Panc1 (cell line): ENCODE measurements at regions not wholly inside any gene's neighbourhood (a gene's known extent, or its start where the extent isn't known, plus 50 kb on each side); places are given as distances from the start of the nearest gene placed in this dataset.

Experiments used
- ATAC-seq: fragments of 200-7000 bp; cut with Tn5 transposase; 2 replicates; pipeline ENCODE4 v1.9.1; 2020; ENCODE audit warnings: mild to moderate bottlenecking, moderate library complexity
- BruUV-seq: library from RNA; stranded (reverse); fragments of 400-500 nt; replicated peaks from 2 replicates; lab custom pipeline; 2021; lab: Mats Ljungman, UMichigan
- CTCF ChIA-PET: fragments of 300-600 bp; sonication (Branson Sonifier 250); formaldehyde crosslinking; loops from one replicate; lab custom pipeline; 2022; ENCODE audit warnings: antibody characterized with exemption; lab: Charles Lee
- POLR2A ChIA-PET: fragments of 300-600 bp; sonication (Branson Sonifier 250); formaldehyde crosslinking; loops from one replicate; lab custom pipeline; 2022; ENCODE audit warnings: antibody characterized with exemption; lab: Charles Lee
- DNase-seq: peaks from one replicate; pipeline ENCODE4 v3.0.0-alpha.2; 2010; ENCODE audit warnings: low read depth, low spot score
- H3K27ac ChIP-seq: 2 replicates; pipeline ENCODE4 v1.5.1; 2011; ENCODE audit warnings: mild to moderate bottlenecking, low read length, inconsistent platforms
- H3K27me3 ChIP-seq: fragments of 200-500 bp; sonication (Bioruptor generic); 2 replicates; pipeline ENCODE4 v1.6.0; 2014; ENCODE audit warnings: low read length, inconsistent platforms; ENCODE audit not compliant: control insufficient read depth, insufficient read depth
- H3K36me3 ChIP-seq: fragments of 200-500 bp; sonication (Bioruptor generic); 2 replicates; pipeline ENCODE4 v1.5.1; 2014; ENCODE audit warnings: inconsistent platforms, mild to moderate bottlenecking, low read length, moderate library complexity; ENCODE audit not compliant: control insufficient read depth, insufficient read depth
- H3K4me1 ChIP-seq: 2 replicates; pipeline ENCODE4 v1.5.1; 2011; ENCODE audit warnings: inconsistent platforms, mild to moderate bottlenecking, low read length, moderate library complexity; ENCODE audit not compliant: control insufficient read depth, insufficient read depth
- H3K4me3 ChIP-seq, 2 experiments: 2 replicates each; pipeline ENCODE4 v1.5.1; 2011 to 2012; ENCODE audit warnings: low read depth in 2 of 2, low read length in 2 of 2, mild to moderate bottlenecking in 2 of 2, inconsistent platforms in 1 of 2, moderate library complexity in 1 of 2
- H3K9me3 ChIP-seq: fragments of 200-500 bp; sonication (Bioruptor generic); 2 replicates; pipeline ENCODE4 v1.5.1; 2014; ENCODE audit warnings: low read depth, mild to moderate bottlenecking, inconsistent platforms, low read length, moderate library complexity; ENCODE audit not compliant: control insufficient read depth, insufficient read depth
- CTCF ChIP-seq: fragments of 450-650 bp; IDR thresholded peaks from 2 replicates; pipeline ENCODE4 v1.5.1; 2017; ENCODE audit warnings: mild to moderate bottlenecking
- POLR2AphosphoS5 ChIP-seq: IDR thresholded peaks from 2 replicates; pipeline ENCODE4 v1.6.1; 2012; ENCODE audit warnings: mild to moderate bottlenecking, low read depth, low read length, moderate library complexity
- REST ChIP-seq, 2 experiments: IDR thresholded peaks; 2 replicates each; pipeline ENCODE4 v1.6.1; 2011 to 2012; ENCODE audit warnings: low read depth in 2 of 2, control low read depth in 1 of 2, low read length in 1 of 2, mild to moderate bottlenecking in 1 of 2, moderate library complexity in 1 of 2; ENCODE audit not compliant: insufficient read depth in 1 of 2
- SIN3A ChIP-seq: IDR thresholded peaks from 2 replicates; pipeline ENCODE4 v1.6.1; 2012; ENCODE audit warnings: low read depth, mild to moderate bottlenecking, low read length, moderate library complexity, borderline replicate concordance; ENCODE audit not compliant: insufficient read depth
- TCF7L2 ChIP-seq: IDR thresholded peaks from 2 replicates; pipeline ENCODE4 v1.6.1; 2011; ENCODE audit warnings: mild to moderate bottlenecking, low read depth, low read length, inconsistent platforms
- in situ Hi-C: cut with HindIII; loops from 2 replicates; pipeline ENCODE4 v1.10.0; 2016; ENCODE audit warnings: low sequenced_read_pairs, low pct_unique_long_range_greater_than_20kb
- intact Hi-C: fragments of 100-400 bp; cut with micrococcal nuclease; formaldehyde crosslinking; loops from one replicate; pipeline ENCODE4 v1.10.0; 2022; ENCODE audit not compliant: unreplicated experiment

GRCh38 chr17:34198519-34198918 lies 56.6 kb upstream of the CCL2 start:
- Histone ChIP-seq H3K36me3 (no peaks in the 10 kb centered on the region), H3K9me3 (no peaks in the 10 kb centered on the region), H3K4me3 (no peak overlapping the region), H3K27ac (no peak overlapping the region; the same call in 1 of the 2 replicates), H3K27me3 (no peaks in the 10 kb centered on the region), H3K4me1 (peaks cover 3% of the 10 kb centered on the region; the same call in 1 of the 2 replicates)
- in situ Hi-C loops: no loop called here
- TF ChIP-seq SIN3A (no peak), REST (IDR thresholded peaks at IDR 0.05; ENCODE audit: insufficient read depth in 1 of 2, low read depth in 2 of 2, low read length in 1 of 2) (no peak), CTCF (no peak), POLR2AphosphoS5 (no peak), TCF7L2 (no peak)
- intact Hi-C loops: no loop called here
- no TSS peak for BruUV-seq
- no peak for ATAC-seq
- DNase-seq: no peak
- ChIA-PET CTCF (interaction anchor here (5.1 kb wide), 1 partner anchor 162 kb away, joined by 90 read pairs; no protein-coding TSS in a partner anchor), POLR2A (no interaction called here)

- DNase-seq: no peak
- BruUV-seq: no TSS peak
- Histone ChIP-seq H3K9me3 (no peaks in the 10 kb centered on the region), H3K36me3 (no peaks in the 10 kb centered on the region), H3K27me3 (no peaks in the 10 kb centered on the region), H3K27ac (0 out of 2 replicates have a peak overlapping the region, but pooled peaks have one; percentile 13), H3K4me1 (peaks cover 3% of the 10 kb centered on the region; the same call in 1 of the 2 replicates), H3K4me3 (no peak overlapping the region)
- TF ChIP-seq TCF7L2 (no peak), POLR2AphosphoS5 (no peak)
- in situ Hi-C loops: no loop called here
- intact Hi-C loops: no loop called here
- ChIA-PET POLR2A (no interaction called here), CTCF (interaction anchor here (5.1 kb wide), 1 partner anchor 161 kb away, joined by 90 read pairs; no protein-coding TSS in a partner anchor)
- peak; percentile 25; the same call in 1 of the 2 replicates for ATAC-seq
These were observed 55.6 kb upstream of the CCL2 start for GRCh38 chr17:34199454-34199853.

GRCh38 chr17:34199932-34200534 lies 55.1 kb upstream of the CCL2 start:
- CTCF ChIA-PET: interaction anchor here (0.6 to 5.1 kb wide), 8 partner anchors 36 to 163 kb away, joined by 3 to 90 read pairs (median 4); partner anchors contain the start of genes CCL1 and CCL2

More at GRCh38 chr17:34199932-34200534, 55.1 kb upstream of the CCL2 start:
- Histone ChIP-seq H3K4me1 (peaks cover 3% of the 10 kb centered on the region; the same call in 1 of the 2 replicates), H3K9me3 (no peaks in the 10 kb centered on the region), H3K27me3 (no peaks in the 10 kb centered on the region), H3K36me3 (no peaks in the 10 kb centered on the region), H3K27ac (peak overlapping the region; percentile 78), H3K4me3 (no peak overlapping the region)
- BruUV-seq: no TSS peak
- in situ Hi-C loops: no loop called here
- DNase-seq (peak; percentile 87), ATAC-seq (peak; percentile 95)
- TF ChIP-seq CTCF (peak; percentile 99), TCF7L2 (no peak), POLR2AphosphoS5 (peak; percentile 21; the same call in 1 of the 2 replicates), SIN3A (no peak)
- POLR2A ChIA-PET: no interaction called here
- intact Hi-C loops: loop anchor here (1.0 to 10.0 kb wide), 3 partner anchors 52 to 161 kb away; no protein-coding TSS in a partner anchor
